IMR-90 (cell line): ENCODE measurements at regions not wholly inside any gene's neighbourhood (a gene's known extent, or its start where the extent isn't known, plus 50 kb on each side); places are given as distances from the start of the nearest gene placed in this dataset.

Experiments
- ATAC-seq: fragments of 200-7000 bp; cut with Tn5 transposase; 2 replicates; pipeline ENCODE4 v1.9.1; 2020; ENCODE audit warnings: low read depth, mild to moderate bottlenecking, moderate library complexity
- BruUV-seq: library from RNA; stranded (reverse); fragments of 400-500 nt; replicated peaks from 2 replicates; lab custom pipeline; 2021; lab: Mats Ljungman, UMichigan
- CTCF ChIA-PET: fragments of 300-600 bp; formaldehyde crosslinking; extraction: SDS; loops from one replicate; lab custom pipeline; 2021; ENCODE audit warnings: antibody characterized with exemption; lab: Yijun Ruan, JAX
- POLR2A ChIA-PET: fragments of 300-600 bp; sonication (Branson Sonifier 250); formaldehyde crosslinking; loops from one replicate; lab custom pipeline; 2022; ENCODE audit warnings: antibody characterized with exemption; ENCODE audit not compliant: unreplicated experiment; lab: Charles Lee
- DNase-seq: peaks from one replicate; pipeline ENCODE4 v3.0.0; 2013
- H2AFZ ChIP-seq: replicated peaks from 2 replicates; pipeline ENCODE3; 2013; ENCODE audit warnings: low read length, mild to moderate bottlenecking; ENCODE audit not compliant: poor library complexity
- H2AK5ac ChIP-seq: 2 replicates; pipeline ENCODE4 v1.6.1; 2013; ENCODE audit warnings: low read depth, low read length, inconsistent platforms
- H2AK9ac ChIP-seq: replicated peaks from 2 replicates; pipeline ENCODE3; 2013; ENCODE audit warnings: mild to moderate bottlenecking, low read depth, low read length, moderate library complexity; ENCODE audit not compliant: poor library complexity
- H2BK120ac ChIP-seq: 2 replicates; pipeline ENCODE4 v1.6.1; 2013; ENCODE audit warnings: low read depth, low read length, inconsistent platforms
- H2BK15ac ChIP-seq: 3 replicates; pipeline ENCODE4 v1.6.1; 2013; ENCODE audit warnings: low read depth, low read length, inconsistent platforms
- H2BK20ac ChIP-seq: 2 replicates; pipeline ENCODE4 v1.6.1; 2013; ENCODE audit warnings: low read depth, mild to moderate bottlenecking, inconsistent platforms, low read length, moderate library complexity
- H2BK5ac ChIP-seq: 2 replicates; pipeline ENCODE4 v1.6.1; 2013; ENCODE audit warnings: mild to moderate bottlenecking, low read depth, low read length, inconsistent platforms; ENCODE audit not compliant: poor library complexity, severe bottlenecking
- H3K14ac ChIP-seq: replicated peaks from 2 replicates; pipeline ENCODE4 v1.6.1; 2013; ENCODE audit warnings: low read depth, low read length, inconsistent platforms
- H3K18ac ChIP-seq: 2 replicates; pipeline ENCODE4 v1.6.1; 2013; ENCODE audit warnings: low read depth, low read length, control low read depth
- H3K23ac ChIP-seq: 2 replicates; pipeline ENCODE4 v1.6.1; 2013; ENCODE audit warnings: low read depth, low read length, inconsistent platforms
- H3K27ac ChIP-seq: 2 replicates; pipeline ENCODE4 v1.5.1; 2013; ENCODE audit warnings: mild to moderate bottlenecking, control low read depth, low read length; ENCODE audit not compliant: insufficient read depth
- H3K27me3 ChIP-seq: 2 replicates; pipeline ENCODE4 v1.6.1; 2013; ENCODE audit warnings: low read length; ENCODE audit not compliant: control insufficient read depth, insufficient read depth
- H3K36me3 ChIP-seq: 2 replicates; pipeline ENCODE4 v1.6.1; 2013; ENCODE audit warnings: low read length, mixed read lengths; ENCODE audit not compliant: control insufficient read depth, insufficient read depth
- H3K4ac ChIP-seq: 2 replicates; pipeline ENCODE4 v1.6.1; 2013; ENCODE audit warnings: low read depth, low read length, inconsistent platforms
- H3K4me1 ChIP-seq: 2 replicates; pipeline ENCODE4 v1.6.1; 2013; ENCODE audit warnings: low read length, mixed read lengths; ENCODE audit not compliant: control insufficient read depth, insufficient read depth
- H3K4me2 ChIP-seq: 2 replicates; pipeline ENCODE4 v1.6.1; 2013; ENCODE audit warnings: low read depth, mild to moderate bottlenecking, control low read depth, low read length, moderate library complexity
- H3K4me3 ChIP-seq: 2 replicates; pipeline ENCODE4 v1.5.1; 2013; ENCODE audit warnings: low read depth, mild to moderate bottlenecking, control low read depth, low read length, moderate library complexity; ENCODE audit not compliant: insufficient read depth
- H3K56ac ChIP-seq: 2 replicates; pipeline ENCODE4 v1.6.1; 2013; ENCODE audit warnings: low read length, inconsistent platforms; ENCODE audit not compliant: insufficient read depth; ENCODE audit errors: extremely low read depth
- H3K79me1 ChIP-seq, 2 experiments: 2 replicates each; pipeline ENCODE4 v1.6.1; 2013; ENCODE audit warnings: low read length in 2 of 2, inconsistent platforms in 1 of 2, low read depth in 1 of 2
- H3K9ac ChIP-seq: 2 replicates; pipeline ENCODE4 v1.6.1; 2013; ENCODE audit warnings: low read depth, low read length, control low read depth
- H3K9me1 ChIP-seq: 2 replicates; pipeline ENCODE4 v1.6.1; 2013; ENCODE audit warnings: low read length, inconsistent platforms; ENCODE audit not compliant: insufficient read depth
- H3K9me3 ChIP-seq: 2 replicates; pipeline ENCODE4 v1.6.1; 2013; ENCODE audit warnings: low read length; ENCODE audit not compliant: control insufficient read depth, insufficient read depth
- H4K20me1 ChIP-seq: 2 replicates; pipeline ENCODE4 v1.6.1; 2013; ENCODE audit warnings: low read length, inconsistent platforms; ENCODE audit not compliant: insufficient read depth
- H4K5ac ChIP-seq: 2 replicates; pipeline ENCODE4 v1.6.1; 2013; ENCODE audit warnings: mild to moderate bottlenecking, low read depth, low read length, control low read depth
- H4K8ac ChIP-seq, 2 experiments: 2 replicates each; pipeline ENCODE4 v1.6.1; 2013; ENCODE audit warnings: low read depth in 2 of 2, low read length in 2 of 2, control low read depth in 1 of 2, inconsistent platforms in 1 of 2
- H4K91ac ChIP-seq: 2 replicates; pipeline ENCODE4 v1.6.1; 2013; ENCODE audit warnings: low read depth, low read length, inconsistent platforms; ENCODE audit not compliant: insufficient read depth
- CHD1 ChIP-seq: IDR thresholded peaks from 2 replicates; pipeline ENCODE4 v1.6.1; 2012; ENCODE audit warnings: low read depth, low read length, improper control_type of control experiment
- FOS ChIP-seq: fragments of 150-350 bp; IDR thresholded peaks from 2 replicates; pipeline ENCODE4 v1.6.1; 2016; ENCODE audit warnings: low read depth, low read length
- MAFK ChIP-seq: IDR thresholded peaks from 2 replicates; pipeline ENCODE4 v1.6.1; 2012; ENCODE audit warnings: low read depth, low read length, improper control_type of control experiment
- NFE2L2 ChIP-seq: fragments of 150-350 bp; IDR thresholded peaks from 2 replicates; pipeline ENCODE4 v1.6.1; 2016; ENCODE audit warnings: low read depth, mild to moderate bottlenecking, low read length
- RAD21 ChIP-seq: IDR thresholded peaks from 2 replicates; pipeline ENCODE4 v1.6.1; 2012; ENCODE audit warnings: low read length, improper control_type of control experiment
- RFX5 ChIP-seq: IDR thresholded peaks from 2 replicates; pipeline ENCODE4 v1.8.0; 2012; ENCODE audit warnings: low read depth, mild to moderate bottlenecking, low read length, moderate library complexity
- SMC3 ChIP-seq: fragments of 150-350 bp; IDR thresholded peaks from 2 replicates; pipeline ENCODE4 v1.6.1; 2016; ENCODE audit warnings: low read depth, mild to moderate bottlenecking, antibody characterized with exemption, low read length, moderate library complexity
- USF2 ChIP-seq: fragments of 150-350 bp; IDR thresholded peaks from 2 replicates; pipeline ENCODE4 v1.6.1; 2017; ENCODE audit warnings: mild to moderate bottlenecking, antibody characterized with exemption, low read length, low read depth
- dilution Hi-C: fragments of 300-500 bp; cut with HindIII; formaldehyde crosslinking; loops from one replicate; pipeline ENCODE4 v1.14.3; 2018; ENCODE audit warnings: low sequenced_read_pairs; ENCODE audit not compliant: unreplicated experiment
- in situ Hi-C: fragments of 300-500 bp; cut with MboI; formaldehyde crosslinking; loops from 3 replicates; pipeline ENCODE4 v1.14.3; 2019; ENCODE audit warnings: low sequenced_read_pairs, inconsistent platforms, mixed read lengths
- intact Hi-C: fragments of 100-400 bp; cut with micrococcal nuclease; formaldehyde crosslinking; loops from 2 replicates; pipeline ENCODE4 v1.10.0; 2022

- Histone ChIP-seq H3K4me2 (no peak overlapping the region), H2AK5ac (no peak overlapping the region), H2BK120ac (no peak overlapping the region), H4K91ac (no peak overlapping the region), H3K27me3 (peaks cover 2% of the 10 kb centered on the region; the same call in 1 of the 2 replicates), H3K9ac (no peak overlapping the region), H3K9me1 (no peaks in the 10 kb centered on the region), H3K23ac (no peak overlapping the region), H3K4me1 (0 out of 2 replicates have a peak, but pooled peaks cover 2% of the 10 kb centered on the region), H3K27ac (no peak overlapping the region), H3K14ac (no peak overlapping the region), H3K18ac (no peak overlapping the region), H3K4ac (no peak overlapping the region), H3K56ac (no peak overlapping the region), H4K8ac (no peak overlapping the region), H3K4me3 (no peak overlapping the region), H2BK20ac (no peak overlapping the region), H2BK5ac (no peak overlapping the region), H4K20me1 (no peaks in the 10 kb centered on the region), H3K79me1 (no peaks in the 10 kb centered on the region), H4K5ac (no peak overlapping the region), H3K36me3 (no peaks in the 10 kb centered on the region), H3K9me3 (no peaks in the 10 kb centered on the region), H2AFZ (no peak overlapping the region), H2AK9ac (no peak overlapping the region), H2BK15ac (no peak overlapping the region)
- ChIA-PET CTCF (no interaction called here), POLR2A (no interaction called here)
- BruUV-seq: no TSS peak
- TF ChIP-seq RFX5: no peak
- no peak for TF ChIP-seq RAD21
- TF ChIP-seq USF2: no peak
- no peak for TF ChIP-seq NFE2L2
- no peak for TF ChIP-seq FOS
- no peak for TF ChIP-seq MAFK
- no peak for TF ChIP-seq SMC3
- TF ChIP-seq CHD1: no peak
- ATAC-seq (no peak), DNase-seq (no peak)
- intact Hi-C loops (no loop called here), dilution Hi-C loops (no loop called here), in situ Hi-C loops (no loop called here)
These were observed 129.5 kb upstream of the NYAP2 start for GRCh38 chr2:225270053-225270452.
